GM18868 (cell line): ENCODE measurements at regions not wholly inside any gene's neighbourhood (a gene's known extent, or its start where the extent isn't known, plus 50 kb on each side); places are given as distances from the start of the nearest gene placed in this dataset.

ENCODE experiments used
- ATAC-seq: cut with Tn5 transposase; IDR thresholded peaks from one replicate; pipeline ENCODE4 v1.9.1; 2021; ENCODE audit warnings: mild to moderate bottlenecking, moderate library complexity; ENCODE audit not compliant: unreplicated experiment

DNA sequence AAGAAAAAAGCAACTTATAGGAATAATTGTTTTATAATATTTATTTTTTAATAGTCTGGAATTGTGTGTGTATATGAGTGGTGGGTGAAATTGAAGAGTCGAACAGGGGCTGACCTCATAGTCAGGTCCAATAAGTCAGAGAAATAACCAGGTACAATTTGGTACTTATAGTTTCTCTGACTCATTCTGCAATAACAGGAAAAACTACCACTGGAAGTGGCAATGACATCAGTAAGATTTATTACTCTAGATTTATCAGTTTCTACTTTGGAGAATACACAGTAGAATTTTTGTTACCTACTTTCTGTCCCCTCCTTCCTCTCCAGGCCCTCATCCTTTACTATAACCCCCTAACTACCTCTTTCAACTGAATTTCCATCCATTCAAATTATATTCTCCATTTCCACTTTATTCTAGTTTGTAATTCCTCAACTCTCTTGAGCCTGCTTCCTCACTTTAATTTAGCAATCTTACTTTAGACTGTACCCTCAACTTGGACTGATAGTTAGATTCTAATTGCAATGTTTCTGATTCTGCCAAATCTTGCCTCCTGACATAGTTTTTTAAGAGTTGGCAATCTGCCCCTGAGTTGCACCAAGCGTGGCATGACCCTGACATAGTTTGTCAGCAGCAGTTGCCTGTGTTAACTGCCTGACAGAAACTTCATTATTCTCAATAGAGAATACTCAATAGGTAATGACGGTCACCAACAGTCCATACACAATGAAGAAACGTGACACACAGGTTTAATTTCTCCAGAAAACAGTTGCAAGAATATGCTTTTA lies 475.3 kb upstream of the RIOK2 start:
- ATAC-seq = no peak

DNA sequence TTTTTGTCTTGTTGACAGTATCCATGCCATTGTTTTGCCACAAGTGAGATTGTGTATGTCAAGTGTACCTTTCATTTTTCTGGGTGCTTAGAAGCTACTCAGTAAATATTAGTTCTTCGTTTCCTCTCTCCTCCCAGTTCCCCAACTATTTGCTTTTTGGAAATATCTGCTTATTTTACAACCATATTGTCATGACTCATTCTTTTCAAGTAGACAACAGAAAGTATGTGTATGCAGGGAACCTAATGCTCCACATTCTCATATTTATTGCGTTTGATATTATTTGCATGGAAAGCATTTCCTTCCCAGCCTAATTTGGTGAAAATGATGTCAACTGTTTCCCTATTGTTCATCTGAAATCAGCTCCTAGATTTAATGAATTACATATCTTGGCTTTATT lies 483.7 kb upstream of the RIOK2 start:
- ATAC-seq = no peak

DNA sequence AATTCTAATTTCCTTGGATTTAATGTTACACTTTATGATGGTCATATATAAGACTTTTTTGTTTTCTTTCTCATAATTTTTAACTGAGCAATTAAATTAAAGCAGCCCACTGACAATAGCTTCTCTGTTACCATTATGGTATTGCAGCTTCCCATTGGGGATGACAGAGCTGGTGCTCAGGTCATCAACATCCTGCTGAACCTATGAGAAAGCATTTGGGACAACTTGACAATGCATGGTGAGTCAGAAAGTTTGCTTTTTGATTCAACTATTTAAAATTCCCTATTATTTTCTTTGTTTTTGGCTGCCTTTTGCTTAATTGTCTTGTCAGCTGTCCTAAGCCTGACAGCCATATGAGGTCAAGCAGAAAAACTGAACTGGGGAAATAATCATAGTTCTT lies 487.4 kb upstream of the RIOK2 start:
- no peak for ATAC-seq

DNA sequence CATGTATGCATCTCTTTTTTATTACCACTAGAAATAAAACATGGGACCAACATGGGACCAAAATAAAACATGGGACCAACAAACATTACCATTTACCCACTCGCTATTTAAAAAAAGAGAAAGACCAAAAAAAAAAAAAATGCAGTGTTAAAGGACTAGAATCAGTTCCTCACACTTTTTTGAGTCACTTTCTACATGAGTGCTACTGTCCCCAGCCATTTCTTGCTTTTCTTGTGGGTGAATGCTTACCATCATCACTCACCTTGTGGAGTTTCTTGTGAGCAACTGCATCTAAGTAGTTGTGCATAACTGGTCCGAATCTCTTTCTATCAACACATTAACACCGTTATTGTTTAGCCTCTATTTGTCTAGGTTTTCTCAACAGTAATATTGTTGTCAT lies 493.6 kb upstream of the RIOK2 start:
- ATAC-seq = peak; percentile 42

DNA sequence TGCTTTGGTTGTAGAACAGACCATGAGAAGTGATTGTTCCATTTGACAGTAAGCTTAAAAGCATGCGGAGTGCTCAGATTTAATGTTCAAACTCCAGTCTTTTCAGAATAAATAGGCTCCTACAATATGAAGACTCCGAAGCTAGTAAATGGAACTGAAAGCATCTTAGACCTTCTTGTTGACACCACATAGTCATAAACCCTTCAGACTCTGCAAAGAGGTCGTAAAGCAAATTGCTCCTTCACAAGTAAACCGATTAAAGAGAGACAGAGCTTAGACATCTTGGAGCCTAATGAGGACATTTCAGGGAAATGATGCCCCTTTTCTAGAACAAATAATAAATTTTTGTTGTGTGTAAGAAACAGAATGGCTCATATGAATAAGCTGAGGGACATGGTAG lies 511.0 kb upstream of the RIOK2 start:
- no peak for ATAC-seq

DNA sequence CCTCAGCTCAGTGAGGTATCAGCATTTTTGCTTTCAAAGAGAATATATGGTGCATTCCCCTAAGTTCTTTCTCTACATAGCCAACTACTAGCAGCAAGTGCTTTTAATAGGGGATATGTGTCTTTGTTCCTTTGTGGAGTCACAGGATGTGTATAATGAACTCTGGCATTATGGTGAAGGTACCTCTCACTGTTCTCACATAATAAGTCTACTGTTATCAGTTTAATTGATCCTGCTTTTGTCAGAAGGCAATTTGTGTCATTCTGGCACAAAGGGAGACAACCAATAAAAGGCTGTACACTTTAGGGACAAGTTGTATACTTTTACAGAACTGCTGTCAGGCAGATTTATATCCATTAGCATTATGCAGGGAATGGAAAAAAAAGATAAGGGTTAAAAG lies 531.4 kb upstream of the RIOK2 start:
- ATAC-seq = no peak

DNA sequence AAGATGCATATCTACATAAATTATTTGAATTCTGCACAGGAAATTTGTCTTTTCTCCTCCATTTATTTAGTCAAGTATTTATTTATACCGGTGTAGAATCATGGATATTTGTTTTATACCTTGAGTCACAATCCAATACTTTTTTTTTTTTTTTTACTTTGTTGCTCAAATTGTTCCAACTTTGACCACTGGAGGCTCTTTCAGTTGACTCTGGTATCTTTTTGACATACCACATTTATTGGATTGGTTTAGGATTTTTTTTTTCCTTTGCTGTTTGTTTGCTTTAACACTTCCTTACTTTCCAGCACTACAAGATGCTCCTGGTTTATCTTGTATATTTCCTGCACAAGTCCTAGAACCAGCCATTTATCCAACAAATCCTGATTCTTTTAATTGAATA lies 543.1 kb upstream of the RIOK2 start:
- ATAC-seq = no peak

DNA sequence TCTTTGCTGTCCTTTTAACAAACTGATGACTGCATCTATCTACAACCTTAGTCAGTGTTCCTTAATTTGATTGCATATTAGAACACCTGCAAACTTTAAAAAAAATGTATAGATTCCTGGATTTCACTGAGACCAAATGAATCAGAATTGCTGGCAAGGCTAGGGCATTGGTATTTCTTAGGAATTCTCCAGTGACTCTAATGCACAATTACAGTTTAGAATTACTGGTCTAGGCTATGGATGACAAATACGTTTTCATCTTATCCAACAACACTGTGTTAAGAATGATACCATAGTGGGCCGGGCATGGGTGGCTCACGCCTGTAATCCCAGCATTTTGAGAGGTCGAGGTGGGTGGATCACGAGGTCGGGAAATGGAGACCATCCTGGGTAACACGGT lies 545.9 kb upstream of the RIOK2 start:
- no peak for ATAC-seq

DNA sequence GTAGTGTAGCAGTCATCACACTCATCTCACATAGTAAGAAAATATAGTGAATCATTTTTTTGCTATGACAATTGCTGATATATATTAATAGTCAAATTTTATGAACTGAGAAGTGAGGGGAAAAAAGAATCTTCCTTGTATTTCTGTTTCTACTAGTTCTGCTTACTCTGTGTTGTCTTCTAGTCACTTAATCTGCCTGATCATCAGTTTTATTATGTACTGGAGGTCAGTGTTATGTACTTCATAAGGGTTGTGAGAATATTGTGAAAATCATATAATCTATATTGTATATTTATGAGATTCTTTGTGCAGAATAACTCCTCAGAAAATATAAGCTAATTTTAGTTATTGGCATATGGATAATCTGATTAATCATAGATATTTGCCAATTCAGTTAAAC lies 546.9 kb upstream of the RIOK2 start:
- ATAC-seq = no peak

DNA sequence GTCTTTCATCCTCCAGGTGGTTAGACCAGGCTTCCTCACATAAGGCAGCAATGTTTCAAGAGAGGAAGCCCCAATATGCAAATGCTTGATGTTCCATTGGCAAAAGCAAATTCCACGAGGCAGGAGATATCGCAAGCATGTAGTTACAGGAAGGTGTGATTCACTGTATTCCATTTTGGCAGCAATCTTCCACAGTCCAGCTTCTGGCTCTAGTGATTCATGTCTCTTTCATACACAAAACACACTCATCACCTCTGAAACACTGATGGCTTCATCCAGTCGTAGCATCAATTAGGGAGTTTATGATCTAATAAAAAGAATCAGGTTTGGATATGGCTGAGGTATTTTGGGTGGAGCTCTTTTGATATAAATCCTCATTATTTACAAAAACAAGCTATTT lies 552.2 kb upstream of the RIOK2 start:
- ATAC-seq = no peak

DNA sequence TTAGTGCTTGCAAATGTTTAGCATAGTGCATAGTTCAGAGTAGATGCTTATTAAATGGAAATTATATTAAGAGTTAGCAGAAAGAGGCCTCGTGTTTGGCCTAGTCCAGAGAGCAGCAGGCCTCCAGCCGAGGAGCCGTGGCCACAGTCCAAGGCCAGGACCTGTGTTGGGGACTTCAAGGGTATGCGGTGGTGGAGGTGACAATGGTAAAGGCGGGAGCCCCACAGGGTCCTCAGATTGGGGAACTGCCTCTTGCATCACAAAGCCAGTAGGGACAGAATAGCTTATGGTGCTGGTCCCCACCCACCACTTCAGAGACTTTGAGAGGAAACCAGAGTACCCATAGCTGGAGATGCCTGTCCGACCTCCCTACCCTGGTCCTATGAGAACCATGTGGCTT lies 554.6 kb upstream of the RIOK2 start:
- ATAC-seq = no peak

DNA sequence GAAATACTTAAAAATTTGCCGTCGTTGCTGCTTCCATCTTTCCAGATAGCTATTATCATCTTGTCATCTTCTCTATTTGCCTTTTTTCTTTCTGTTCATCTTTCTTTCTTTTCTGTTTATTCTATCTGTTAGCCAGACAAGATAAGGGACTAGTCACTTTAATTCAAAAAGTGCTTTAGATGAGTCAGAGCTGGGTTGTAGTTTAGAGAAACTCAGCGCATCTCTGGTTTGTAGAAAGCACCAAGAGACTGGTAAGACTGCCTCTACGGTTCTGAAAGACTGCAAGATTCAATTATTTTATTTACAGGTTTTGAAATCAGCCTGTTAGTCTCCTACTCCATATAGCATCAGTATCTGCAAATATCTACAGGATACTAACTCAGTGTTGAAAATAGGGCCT lies 562.8 kb upstream of the RIOK2 start:
- ATAC-seq = no peak

DNA sequence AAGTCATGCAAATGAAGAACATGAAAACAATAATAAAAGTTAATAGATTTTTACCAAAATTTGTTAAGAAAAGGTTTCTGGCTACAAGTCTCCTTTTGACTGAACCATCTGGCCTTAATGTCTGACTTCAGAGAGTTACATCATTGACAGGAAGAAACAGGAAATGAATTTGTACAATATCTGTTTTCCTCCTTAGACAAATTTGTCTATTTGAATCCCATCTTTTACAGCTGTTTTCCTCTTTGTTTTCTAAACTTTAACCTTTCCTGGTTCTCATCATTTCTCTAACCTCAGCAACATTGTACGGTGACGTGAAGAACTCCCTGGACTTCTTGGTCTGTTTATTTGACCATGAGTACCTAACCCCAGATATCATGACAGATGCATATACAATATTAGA lies 567.5 kb upstream of the RIOK2 start:
- no peak for ATAC-seq

DNA sequence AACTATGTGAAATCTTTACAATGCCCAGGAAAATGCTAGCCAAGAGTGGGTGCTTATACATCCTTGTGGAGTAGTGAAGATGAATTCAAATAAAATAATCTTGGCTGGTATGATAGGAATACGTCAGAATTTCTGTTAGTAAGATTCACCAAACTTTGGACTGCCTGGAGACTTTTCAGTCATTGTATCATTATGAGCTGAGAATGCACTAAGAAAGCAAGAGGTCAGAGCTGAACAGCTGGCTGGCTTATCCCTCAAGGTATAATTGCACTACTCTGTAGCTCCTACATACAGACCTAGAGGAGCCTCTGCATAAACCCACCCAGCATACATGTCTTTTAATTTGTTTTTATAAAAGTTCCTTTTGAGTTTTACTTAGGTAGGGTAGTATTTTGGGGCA lies 568.5 kb upstream of the RIOK2 start:
- no peak for ATAC-seq

DNA sequence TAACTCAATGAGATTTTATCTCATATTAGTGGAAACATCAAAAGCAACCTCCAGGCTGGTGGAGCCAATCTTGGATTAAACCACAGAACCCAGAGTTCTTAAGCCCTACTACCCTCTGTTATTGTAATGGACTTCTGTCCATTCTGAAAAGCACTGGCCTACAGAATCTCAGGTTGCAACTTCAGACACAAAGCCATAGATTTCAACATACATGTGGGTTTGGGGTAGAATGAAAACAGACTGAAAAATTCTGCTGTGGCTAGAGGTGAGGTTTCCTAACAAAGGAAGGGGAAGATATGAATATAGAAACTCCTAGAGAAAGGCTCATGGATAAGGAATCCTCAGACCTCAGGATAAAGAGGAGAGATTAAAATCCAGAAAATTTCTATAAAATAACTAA lies 569.8 kb upstream of the RIOK2 start:
- no peak for ATAC-seq

DNA sequence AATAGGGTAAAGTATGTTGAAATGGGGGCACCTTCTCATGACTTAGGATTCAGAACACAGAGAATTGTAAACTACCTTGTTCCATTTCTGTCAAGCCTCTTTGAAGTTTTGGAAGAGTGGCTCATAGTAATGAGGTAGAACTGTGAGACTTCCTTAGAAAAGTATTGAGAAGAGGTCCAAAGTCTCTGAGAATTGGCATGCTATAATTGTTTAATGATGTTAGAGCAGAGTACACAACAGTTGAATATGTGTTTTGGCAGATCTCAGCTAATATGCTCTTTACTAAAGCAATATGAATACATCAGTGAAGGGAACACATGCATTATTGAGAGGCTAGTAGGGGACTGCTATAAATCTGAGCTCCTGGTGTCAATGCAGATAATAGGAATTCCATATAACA lies 579.4 kb upstream of the RIOK2 start:
- no peak for ATAC-seq

DNA sequence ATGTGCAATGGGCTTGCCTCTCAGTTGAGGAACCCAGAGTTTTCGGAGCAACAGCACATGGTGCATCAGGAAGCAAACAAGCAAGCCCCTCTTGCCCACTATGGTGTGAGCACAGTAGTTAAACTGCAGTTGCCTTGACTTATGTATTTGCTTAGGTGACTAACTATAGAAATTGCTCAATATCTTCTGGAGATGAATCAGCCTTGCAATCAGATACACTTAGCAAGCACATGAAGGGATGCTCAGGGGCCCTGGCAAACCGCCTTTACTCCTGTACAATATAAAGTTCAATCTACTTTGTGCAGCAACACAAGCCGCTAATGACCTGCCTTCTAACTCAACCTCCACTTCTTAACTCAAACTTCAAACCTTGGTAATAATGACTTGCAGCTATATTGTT lies 581.7 kb upstream of the RIOK2 start:
- peak; percentile 83 for ATAC-seq

DNA sequence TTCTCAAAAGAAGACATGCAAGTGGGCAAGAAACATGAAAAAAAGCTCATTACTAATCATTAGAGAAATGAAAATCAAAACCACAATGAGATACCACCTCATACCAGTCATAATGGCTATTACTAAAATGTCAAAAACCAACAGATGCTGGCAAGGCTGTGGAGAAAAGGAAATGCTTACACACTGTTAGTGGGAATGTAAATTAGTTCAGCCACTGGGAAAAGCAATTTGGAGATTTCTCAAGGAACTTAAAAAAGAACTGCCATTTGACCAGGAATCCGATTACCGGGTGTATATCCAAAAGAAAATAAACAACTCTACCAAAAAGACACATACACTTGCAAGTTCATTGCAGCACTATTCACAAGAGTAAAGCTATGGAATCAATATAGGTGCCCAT lies 595.4 kb upstream of the RIOK2 start:
- ATAC-seq = no peak

DNA sequence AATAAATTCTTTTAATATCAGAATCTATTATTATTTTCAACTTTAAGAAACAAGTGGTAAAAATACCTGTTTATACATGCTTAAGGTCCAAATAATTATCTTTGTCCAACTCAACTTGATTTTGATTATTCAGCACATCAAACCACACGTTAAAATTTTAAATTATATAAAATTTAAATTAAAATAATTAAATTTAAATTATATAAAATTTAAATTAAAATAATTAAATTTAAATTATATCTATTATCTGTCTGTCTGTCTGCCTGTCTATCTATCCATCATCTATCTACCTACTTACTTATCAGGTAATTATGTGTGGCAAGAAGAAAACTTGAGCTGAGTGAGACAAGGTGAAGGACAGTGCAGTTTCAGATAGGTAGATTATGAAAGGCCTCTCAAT lies 605.3 kb upstream of the RIOK2 start:
- ATAC-seq = no peak

DNA sequence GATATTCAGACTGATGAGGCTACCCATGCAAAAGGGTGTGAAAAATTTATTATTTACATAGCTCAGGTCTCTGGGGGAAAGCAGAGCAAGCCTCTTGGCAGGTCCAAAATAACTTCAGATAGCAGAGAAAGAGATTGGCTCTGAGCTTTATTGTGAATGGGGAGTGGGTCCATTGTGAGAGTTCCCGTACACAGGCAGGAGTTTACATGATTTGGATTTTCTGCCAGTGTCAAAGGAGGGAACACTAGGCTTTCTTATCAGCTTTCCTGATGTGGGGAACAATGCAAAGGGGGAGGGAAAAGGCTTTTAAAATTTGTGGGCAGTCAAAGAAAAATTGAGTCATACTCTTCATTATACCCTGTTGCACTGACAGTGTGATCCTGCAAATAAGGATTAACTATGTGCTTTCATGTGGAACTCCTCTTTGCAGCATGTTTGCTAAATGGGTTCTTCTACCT lies 615.0 kb upstream of the RIOK2 start:
- ATAC-seq = peak; percentile 73

DNA sequence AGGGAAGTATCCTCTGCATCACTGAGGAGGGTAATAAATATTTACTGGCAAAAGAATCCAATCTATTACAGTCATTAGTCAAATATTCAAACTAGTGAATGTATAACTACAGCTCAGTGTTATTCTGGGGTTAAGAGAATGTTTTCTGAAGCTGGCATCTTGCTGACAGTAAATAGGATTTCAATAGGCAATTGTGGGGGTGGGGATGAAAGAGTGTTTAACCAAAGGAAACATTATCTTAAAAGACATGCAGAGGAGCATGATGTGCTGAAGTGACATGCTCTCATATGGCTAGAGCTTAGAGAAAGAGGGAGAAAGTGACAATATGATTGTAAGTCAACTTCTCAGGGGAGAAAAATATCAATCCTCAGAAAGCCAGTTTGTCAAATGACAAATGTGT lies 618.4 kb upstream of the RIOK2 start:
- ATAC-seq = no peak

DNA sequence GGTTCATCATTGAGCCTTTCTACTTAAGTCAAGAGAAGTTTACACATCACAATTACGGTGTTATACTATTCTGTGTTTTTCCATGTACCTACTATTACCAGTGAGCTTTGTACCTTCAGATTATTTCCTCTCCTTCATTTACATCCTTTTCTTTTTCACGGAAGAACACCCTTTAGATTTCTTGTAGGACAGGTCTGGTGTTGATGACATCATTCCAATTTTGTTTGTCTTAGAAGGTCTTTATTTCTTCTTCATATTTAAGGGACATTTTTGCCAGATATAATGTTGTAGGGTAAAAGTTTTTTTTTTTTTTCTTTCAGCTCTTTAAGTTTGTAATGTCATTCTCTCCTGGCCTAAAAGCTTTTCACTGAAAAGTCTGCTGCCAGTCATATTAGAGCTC lies 637.1 kb upstream of the RIOK2 start:
- ATAC-seq = no peak

DNA sequence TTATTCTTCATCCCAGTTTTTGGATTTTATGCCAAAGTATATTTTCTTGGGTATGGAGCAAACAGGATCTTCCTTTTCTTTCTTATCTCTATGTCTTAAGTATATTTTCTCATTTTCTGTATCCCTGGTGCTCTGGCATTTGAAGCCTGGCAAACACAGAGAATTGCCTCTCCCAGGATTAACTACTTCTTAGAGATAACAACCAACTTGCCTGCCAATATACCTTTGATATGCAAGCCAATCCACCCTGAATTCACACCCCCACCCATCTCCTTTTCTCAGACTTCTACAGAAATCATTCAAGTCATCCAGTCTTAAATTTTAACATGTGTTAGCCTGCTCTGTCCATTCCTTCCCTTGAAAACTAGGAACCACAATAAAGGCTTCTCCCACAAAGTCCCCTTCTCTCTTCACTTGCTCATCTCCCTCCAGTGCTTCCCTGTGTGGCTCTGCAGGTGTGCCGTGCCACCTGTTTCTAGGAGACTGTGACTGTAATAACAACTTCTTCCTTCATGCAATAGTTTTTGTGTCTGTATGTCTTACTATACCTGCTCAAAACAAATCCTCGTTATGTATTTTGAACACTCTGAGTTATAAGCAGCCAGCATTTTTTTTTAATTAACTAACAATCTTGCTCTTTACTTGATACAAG lies 649.7 kb upstream of the RIOK2 start:
- ATAC-seq = no peak
